Amygdala (tissue), 56 donors: ENCODE measurements at regions not wholly inside any gene's neighbourhood (a gene's known extent, or its start where the extent isn't known, plus 50 kb on each side); places are given as distances from the start of the nearest gene placed in this dataset.

ENCODE experiments used
- DNase-seq, 56 donors: peaks; one replicate each; lab custom pipeline; 2025; lab: John Stamatoyannopoulos, UW

GRCh38 chr20:24789877-24790276 lies 159.2 kb upstream of the CST7 start:
- no peak for DNase-seq

GRCh38 chr20:24790746-24791283 lies 158.3 kb upstream of the CST7 start:
- peak in 2 of 56 donors; percentile 13 to 28 for DNase-seq

GRCh38 chr20:24791953-24792352 lies 157.1 kb upstream of the CST7 start:
- no peak for DNase-seq

DNA sequence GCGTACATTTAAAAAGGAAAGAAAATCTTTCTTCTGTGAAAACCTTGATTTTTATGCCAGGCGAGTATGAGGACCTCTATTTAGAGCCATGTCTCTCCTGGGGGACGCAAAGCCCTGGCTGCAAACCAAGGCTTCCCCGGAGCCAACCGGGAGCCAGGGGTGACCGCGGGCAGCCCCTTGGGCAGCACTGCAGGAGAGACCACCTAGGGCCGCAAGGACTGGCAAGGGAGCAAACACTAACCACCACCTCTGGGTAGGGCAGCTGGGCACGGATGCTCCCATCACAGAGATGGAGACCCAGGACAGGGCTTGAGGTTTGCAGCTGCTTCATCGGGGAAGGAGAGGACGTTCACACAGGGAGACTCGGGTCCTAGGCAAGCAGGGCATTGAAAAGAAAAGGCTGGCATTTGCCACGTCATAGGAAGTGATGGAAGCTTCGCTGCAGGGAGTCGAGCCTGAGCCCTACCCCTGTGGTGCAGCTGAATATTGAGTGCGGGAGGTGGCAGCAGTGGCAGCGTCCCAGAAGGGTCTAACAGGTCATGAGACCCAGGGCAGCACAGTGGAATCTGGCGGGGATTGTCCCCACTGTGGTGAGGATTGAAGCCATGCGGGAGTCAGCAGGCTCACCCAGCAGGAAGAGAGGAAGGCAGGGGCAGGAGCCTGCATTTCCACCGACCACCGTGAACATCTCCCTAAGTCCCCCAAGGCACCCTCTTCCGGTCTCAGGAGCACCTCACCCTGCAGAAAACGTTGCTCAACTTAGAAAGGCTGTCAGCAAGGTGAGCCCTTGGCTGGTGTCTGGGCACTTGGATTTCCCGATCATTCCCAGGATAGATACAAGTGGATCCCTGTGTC lies 156.2 kb upstream of the CST7 start:
- no peak for DNase-seq

- DNase-seq, result no peak
Measured at GRCh38 chr20:24795436-24795835, 153.6 kb upstream of the CST7 start.

DNA sequence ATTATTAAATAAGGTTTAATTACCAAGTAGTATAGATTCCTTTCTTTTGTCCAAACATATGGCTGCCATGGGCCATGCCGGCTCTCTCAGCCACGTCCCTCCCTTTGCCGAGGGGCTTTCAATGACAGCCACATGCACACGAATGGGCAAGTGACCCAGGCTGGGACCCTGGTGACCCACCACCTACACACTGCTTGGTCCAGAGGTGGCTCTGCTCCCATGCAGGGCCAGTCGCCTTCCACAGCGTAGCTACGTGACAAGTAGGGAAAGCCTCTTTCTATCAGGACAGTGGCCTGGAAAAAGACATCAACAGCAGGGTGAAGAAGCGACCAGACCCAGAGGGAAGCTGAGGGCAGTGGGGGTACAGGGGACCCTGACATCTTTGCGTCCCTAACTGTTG lies 152.8 kb upstream of the CST7 start:
- no peak for DNase-seq

- no peak for DNase-seq
Measured at GRCh38 chr20:24797113-24797512, 152.0 kb upstream of the CST7 start.

- DNase-seq, result no peak
Measured at GRCh38 chr20:24797745-24798655, 151.1 kb upstream of the CST7 start.

DNA sequence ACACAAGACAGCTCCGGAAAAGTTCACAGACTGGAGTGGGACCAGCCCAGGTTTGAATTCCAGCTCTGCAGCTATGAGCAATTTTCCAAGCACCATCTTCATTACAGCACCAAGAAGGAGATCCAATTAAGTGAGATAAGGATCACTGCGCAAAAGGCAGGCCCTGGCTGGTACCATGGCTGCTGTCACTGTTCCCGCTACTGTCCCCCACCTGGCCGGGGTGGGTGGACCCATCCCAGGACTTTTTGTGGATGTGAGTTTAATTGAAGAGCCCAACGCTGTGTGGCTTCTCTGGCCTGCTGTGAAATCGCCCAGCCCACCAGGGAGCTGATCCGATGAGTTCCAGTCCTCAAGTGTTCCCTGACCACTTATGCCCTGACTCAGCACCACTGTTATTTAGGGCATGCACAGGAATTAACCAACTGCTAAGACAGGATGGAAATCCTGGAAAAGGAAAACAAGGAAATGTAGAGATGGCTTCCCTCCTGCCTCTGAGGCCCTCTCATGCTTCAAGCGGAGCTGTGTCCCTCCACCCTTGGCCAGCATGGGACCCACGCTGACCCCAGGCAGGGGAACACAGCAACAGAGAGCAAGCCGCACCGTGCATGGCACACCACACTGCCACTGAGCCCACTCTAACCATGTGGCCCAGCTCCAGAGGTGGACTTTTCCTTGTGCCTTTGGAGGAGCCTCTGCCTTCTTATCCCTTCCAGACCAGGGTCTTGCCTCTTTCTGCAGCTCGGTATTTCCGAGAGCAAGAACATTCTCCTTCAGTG lies 150.0 kb upstream of the CST7 start:
- DNase-seq, result no peak

- DNase-seq, result no peak
Measured at GRCh38 chr20:24799971-24800580, 149.0 kb upstream of the CST7 start.

GRCh38 chr20:24802286-24802820 lies 146.7 kb upstream of the CST7 start:
- no peak for DNase-seq

GRCh38 chr20:24804481-24805206 lies 144.4 kb upstream of the CST7 start:
- no peak for DNase-seq

DNA sequence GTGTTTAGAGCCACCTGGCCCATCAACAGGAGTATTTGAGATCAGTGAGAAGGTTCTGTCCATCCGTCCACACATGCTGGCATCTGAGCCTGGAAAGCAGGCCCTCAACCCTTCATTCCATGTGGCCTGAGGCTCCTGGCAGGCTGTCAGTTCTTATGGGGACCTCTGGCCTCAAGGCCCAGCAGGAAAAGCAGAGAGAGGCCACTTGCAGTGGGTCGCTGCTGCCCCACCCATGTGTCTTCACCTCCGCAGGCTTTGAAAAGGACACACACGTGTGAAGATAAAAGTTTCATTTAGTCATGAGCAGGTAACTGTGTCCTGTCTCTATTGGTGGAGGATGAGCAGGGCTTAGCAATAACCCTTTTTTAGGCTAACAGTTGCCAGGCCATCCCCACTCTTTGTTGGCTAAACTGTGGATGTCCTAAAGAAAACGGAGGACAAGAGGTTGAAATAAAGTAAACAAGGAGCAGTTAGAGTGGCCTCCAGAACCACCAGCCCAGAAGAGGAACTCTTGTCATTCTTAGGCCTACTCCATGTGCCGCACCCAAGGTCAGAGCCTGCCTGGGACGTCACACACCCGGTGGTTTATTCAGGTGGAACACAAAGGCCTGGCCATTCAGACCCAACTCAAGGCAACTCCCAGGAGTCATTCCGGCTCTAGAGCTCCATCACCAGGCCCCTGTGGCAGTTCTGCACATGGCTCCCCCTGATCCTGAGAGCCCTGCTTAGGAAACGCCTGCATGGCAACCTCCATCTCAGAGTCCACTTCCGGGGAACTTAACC lies 143.4 kb upstream of the CST7 start:
- DNase-seq, result no peak

- DNase-seq, result no peak
Measured at GRCh38 chr20:24806705-24807676, 142.1 kb upstream of the CST7 start.

GRCh38 chr20:24808616-24809015 lies 140.5 kb upstream of the CST7 start:
- peak in 1 of 56 donors; percentile 13 for DNase-seq

- no peak for DNase-seq
Measured at GRCh38 chr20:24809606-24810005, 139.5 kb upstream of the CST7 start.
